RWPE2 (cell line): ENCODE measurements at regions not wholly inside any gene's neighbourhood (a gene's known extent, or its start where the extent isn't known, plus 50 kb on each side); places are given as distances from the start of the nearest gene placed in this dataset.

Experiments
- ATAC-seq: fragments of 200-7000 bp; cut with Tn5 transposase; 3 replicates; pipeline ENCODE4 v1.9.1; 2021; ENCODE audit warnings: low read depth
- DNase-seq: peaks from one replicate; pipeline ENCODE4 v3.0.0-alpha.2; 2020; ENCODE audit warnings: low spot score
- H3K27ac ChIP-seq: fragments of 450-650 bp; 2 replicates; pipeline ENCODE4 v1.5.1; 2017; ENCODE audit warnings: mild to moderate bottlenecking; ENCODE audit not compliant: poor library complexity, severe bottlenecking
- H3K27me3 ChIP-seq: fragments of 250-450 bp; sonication (Bioruptor Pico); 2 replicates; pipeline ENCODE4 v1.5.1; 2021; ENCODE audit warnings: mild to moderate bottlenecking, moderate library complexity; ENCODE audit not compliant: insufficient read depth, poor library complexity, severe bottlenecking
- H3K36me3 ChIP-seq: fragments of 250-450 bp; sonication (Bioruptor Pico); 2 replicates; pipeline ENCODE4 v1.5.1; 2020; ENCODE audit warnings: low read depth, mild to moderate bottlenecking, moderate library complexity
- H3K4me1 ChIP-seq: fragments of 250-450 bp; sonication (Bioruptor Pico); 2 replicates; pipeline ENCODE4 v1.5.1; 2021; ENCODE audit warnings: mild to moderate bottlenecking, moderate library complexity; ENCODE audit not compliant: insufficient read depth, poor library complexity, severe bottlenecking
- H3K4me3 ChIP-seq: fragments of 250-450 bp; sonication (Bioruptor Pico); 2 replicates; pipeline ENCODE4 v1.5.1; 2021; ENCODE audit warnings: mild to moderate bottlenecking, moderate library complexity; ENCODE audit not compliant: severe bottlenecking
- H3K9me3 ChIP-seq: fragments of 250-450 bp; sonication (Bioruptor Pico); 2 replicates; pipeline ENCODE4 v1.5.1; 2021; ENCODE audit warnings: mild to moderate bottlenecking, moderate library complexity; ENCODE audit not compliant: severe bottlenecking
- CTCF ChIP-seq: fragments of 450-650 bp; IDR thresholded peaks from one replicate; pipeline ENCODE4 v1.5.1; 2017; ENCODE audit warnings: mild to moderate bottlenecking, moderate library complexity; ENCODE audit not compliant: poor library complexity, severe bottlenecking

GRCh38 chr10:33103863-33104379 is 145.9 kb upstream of the ITGB1 start:
- H3K4me1 ChIP-seq, result peaks cover 5% of the 10 kb centered on the region
- H3K9me3 ChIP-seq, result no peaks in the 10 kb centered on the region
- no peak for DNase-seq
- TF ChIP-seq CTCF, result no peak
- ATAC-seq, result no peak
- no peaks in the 10 kb centered on the region for H3K27me3 ChIP-seq
- H3K4me3 ChIP-seq, result no peak overlapping the region
- H3K36me3 ChIP-seq, result no peaks in the 10 kb centered on the region
- no peak overlapping the region for H3K27ac ChIP-seq

DNA sequence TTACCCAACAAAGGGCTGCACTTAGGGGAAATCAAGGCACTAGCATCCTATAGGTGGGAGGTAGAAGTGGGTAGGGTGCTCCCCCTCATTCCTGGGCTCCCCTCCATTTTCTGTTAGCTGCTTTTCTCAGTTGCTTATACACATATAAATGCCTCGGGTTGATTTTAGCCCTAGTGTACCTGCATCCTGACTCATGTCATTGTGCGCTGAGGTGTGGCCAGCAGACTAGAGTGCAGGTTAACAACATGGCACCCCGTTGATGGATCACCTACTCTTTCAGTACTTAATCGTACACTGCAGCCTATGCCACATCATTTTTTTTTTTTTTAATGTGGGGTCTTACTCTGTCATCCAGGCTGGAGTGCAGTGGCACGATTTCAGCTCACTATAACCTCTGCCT is 144.0 kb upstream of the ITGB1 start:
- Histone ChIP-seq H3K27ac (no peak overlapping the region), H3K4me1 (peaks cover 5% of the 10 kb centered on the region), H3K36me3 (no peaks in the 10 kb centered on the region), H3K4me3 (no peak overlapping the region), H3K27me3 (no peaks in the 10 kb centered on the region), H3K9me3 (no peaks in the 10 kb centered on the region)
- no peak for ATAC-seq
- DNase-seq, result no peak
- no peak for TF ChIP-seq CTCF

GRCh38 chr10:33101392-33101787 is 143.4 kb upstream of the ITGB1 start:
- no peak for ATAC-seq
- no peak for DNase-seq
- no peak overlapping the region for H3K4me3 ChIP-seq
- TF ChIP-seq CTCF, result no peak
- no peaks in the 10 kb centered on the region for H3K36me3 ChIP-seq
- H3K27me3 ChIP-seq, result no peaks in the 10 kb centered on the region
- no peaks in the 10 kb centered on the region for H3K9me3 ChIP-seq
- no peak overlapping the region for H3K27ac ChIP-seq
- peaks cover 5% of the 10 kb centered on the region for H3K4me1 ChIP-seq

GRCh38 chr10:33100781-33101391 is 142.9 kb upstream of the ITGB1 start:
- Histone ChIP-seq H3K27ac (no peak overlapping the region), H3K9me3 (no peaks in the 10 kb centered on the region), H3K4me3 (no peak overlapping the region), H3K36me3 (no peaks in the 10 kb centered on the region), H3K27me3 (no peaks in the 10 kb centered on the region), H3K4me1 (peaks cover 5% of the 10 kb centered on the region)
- DNase-seq (no peak), ATAC-seq (no peak)
- no peak for TF ChIP-seq CTCF

DNA sequence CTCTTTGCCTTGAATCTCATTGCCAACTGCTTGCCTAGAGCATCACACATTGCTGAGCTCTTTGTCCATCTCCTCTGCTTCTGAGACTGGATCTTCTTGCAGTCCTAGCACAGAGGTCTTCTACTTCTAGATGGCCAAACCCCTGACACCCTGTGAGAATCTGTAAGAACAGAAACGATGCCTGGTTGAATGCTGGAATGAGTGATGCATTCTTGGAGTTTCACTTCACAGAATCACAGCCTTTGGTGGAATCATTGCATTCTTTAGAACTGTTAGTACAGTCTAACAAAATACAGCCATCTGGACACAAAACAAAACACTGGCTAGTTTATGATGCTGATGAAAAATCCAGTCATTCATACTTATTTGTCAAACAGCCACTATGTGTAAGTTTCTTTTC is 141.7 kb upstream of the ITGB1 start:
- TF ChIP-seq CTCF, result no peak
- peaks cover 5% of the 10 kb centered on the region for H3K4me1 ChIP-seq
- H3K27ac ChIP-seq, result no peak overlapping the region
- no peaks in the 10 kb centered on the region for H3K9me3 ChIP-seq
- no peak for DNase-seq
- no peaks in the 10 kb centered on the region for H3K27me3 ChIP-seq
- no peak overlapping the region for H3K4me3 ChIP-seq
- no peak for ATAC-seq
- H3K36me3 ChIP-seq, result no peaks in the 10 kb centered on the region
